A673 (cell line): ENCODE measurements at regions not wholly inside any gene's neighbourhood (a gene's known extent, or its start where the extent isn't known, plus 50 kb on each side); places are given as distances from the start of the nearest gene placed in this dataset.

Experiments used
- EZH2 ChIP-seq: fragments of 200-600 bp; sonication (generic); IDR thresholded peaks from 2 replicates; pipeline ENCODE4 v1.6.1; 2017; ENCODE audit warnings: borderline replicate concordance, low read depth, mild to moderate bottlenecking, mixed read lengths, antibody characterized with exemption, low read length; ENCODE audit not compliant: poor library complexity, severe bottlenecking
- TF ChIP-seq, protein P1 (sequence below): fragments of 300-800, 200-600 bp; sonication (generic); conservative IDR thresholded peaks from 2 replicates; pipeline ENCODE4 v1.5.1; 2017; ENCODE audit warnings: low read depth, mild to moderate bottlenecking, antibody characterized with exemption, low read length, moderate library complexity, mixed read lengths

DNA sequence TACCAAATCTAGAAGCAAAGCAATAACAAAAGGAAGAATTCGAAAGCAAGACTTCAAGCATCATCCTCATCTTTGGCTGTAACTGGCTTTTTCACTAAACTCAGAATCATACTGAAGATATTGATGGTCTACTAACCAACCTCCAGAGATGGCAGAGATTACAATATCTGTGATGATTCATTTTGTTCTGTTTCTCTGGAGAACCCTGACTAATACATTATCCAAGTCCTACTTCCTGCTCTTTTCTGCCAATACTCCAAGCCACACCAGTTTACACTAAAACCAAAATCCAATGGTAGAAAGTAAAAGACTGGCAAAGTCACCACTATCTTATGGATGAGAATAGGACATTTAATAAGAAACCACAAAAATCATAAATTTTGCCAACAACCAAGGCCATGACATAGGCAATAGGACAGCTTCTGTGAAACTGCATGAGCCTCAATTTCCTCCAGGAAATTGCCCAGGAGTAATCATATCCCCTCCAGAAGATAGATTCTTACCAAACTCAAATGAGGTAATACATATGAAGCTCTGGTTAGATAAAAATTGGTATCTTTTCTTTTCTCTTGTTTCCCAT, 159.8 kb downstream of the METTL4 start:
- TF ChIP-seq, protein P1, sequence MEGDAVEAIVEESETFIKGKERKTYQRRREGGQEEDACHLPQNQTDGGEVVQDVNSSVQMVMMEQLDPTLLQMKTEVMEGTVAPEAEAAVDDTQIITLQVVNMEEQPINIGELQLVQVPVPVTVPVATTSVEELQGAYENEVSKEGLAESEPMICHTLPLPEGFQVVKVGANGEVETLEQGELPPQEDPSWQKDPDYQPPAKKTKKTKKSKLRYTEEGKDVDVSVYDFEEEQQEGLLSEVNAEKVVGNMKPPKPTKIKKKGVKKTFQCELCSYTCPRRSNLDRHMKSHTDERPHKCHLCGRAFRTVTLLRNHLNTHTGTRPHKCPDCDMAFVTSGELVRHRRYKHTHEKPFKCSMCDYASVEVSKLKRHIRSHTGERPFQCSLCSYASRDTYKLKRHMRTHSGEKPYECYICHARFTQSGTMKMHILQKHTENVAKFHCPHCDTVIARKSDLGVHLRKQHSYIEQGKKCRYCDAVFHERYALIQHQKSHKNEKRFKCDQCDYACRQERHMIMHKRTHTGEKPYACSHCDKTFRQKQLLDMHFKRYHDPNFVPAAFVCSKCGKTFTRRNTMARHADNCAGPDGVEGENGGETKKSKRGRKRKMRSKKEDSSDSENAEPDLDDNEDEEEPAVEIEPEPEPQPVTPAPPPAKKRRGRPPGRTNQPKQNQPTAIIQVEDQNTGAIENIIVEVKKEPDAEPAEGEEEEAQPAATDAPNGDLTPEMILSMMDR, result no peak
- TF ChIP-seq EZH2, result no peak
